ENCODE measurements at regions not wholly inside any gene's neighbourhood (a gene's known extent, or its start where the extent isn't known, plus 50 kb on each side); places are given as distances from the start of the nearest gene placed in this dataset.

DNA sequence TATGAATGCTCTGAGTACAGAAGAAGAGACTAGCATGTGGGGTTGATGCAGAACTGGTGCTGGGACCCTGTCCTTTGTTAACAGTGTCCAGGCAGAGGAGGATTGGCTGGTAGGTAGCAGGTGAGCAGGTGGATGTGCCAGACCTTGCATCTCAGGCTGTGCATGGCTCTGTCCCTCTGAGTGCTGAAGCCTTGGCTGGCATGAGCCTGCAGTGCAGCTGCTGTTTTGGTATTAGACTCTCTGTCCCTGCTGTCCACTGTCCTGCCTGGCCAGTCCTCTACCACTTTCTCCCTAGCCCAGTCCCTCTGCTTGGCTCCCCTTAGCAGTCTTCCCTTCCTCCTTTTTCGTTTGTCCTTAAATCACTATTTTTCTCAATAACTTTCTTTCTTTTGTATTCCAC is 213.6 kb upstream of the ZBED5 start:
- H3K27me3 ChIP-seq (ENCODE audit: control insufficient read depth in 2 of 2, insufficient read depth in 1 of 2, low read length in 1 of 2) = no peaks in the 10 kb centered on the region
- WGBS = 83% methylated on average over 1 of the region's 1 CpG
- H3K36me3 ChIP-seq (ENCODE audit: control insufficient read depth in 2 of 2, insufficient read depth in 2 of 2, low read length in 1 of 2) = no peaks in the 10 kb centered on the region
- H3K9me3 ChIP-seq (ENCODE audit: control insufficient read depth in 2 of 2, insufficient read depth in 1 of 2, low read length in 1 of 2) = no peaks in the 10 kb centered on the region
- peaks cover 0 to 11% of the 10 kb centered on the region in 2 donors for H3K4me1 ChIP-seq (ENCODE audit: control insufficient read depth in 2 of 2, insufficient read depth in 2 of 2, low read length in 2 of 2)
- DNase-seq (ENCODE audit: low read depth in 6 of 9, low spot score in 9 of 9) = no peak
- H3K27ac ChIP-seq (ENCODE audit: low read depth in 1 of 2, low read length in 1 of 2) = no peak overlapping the region
- H3K4me3 ChIP-seq (ENCODE audit: low read length in 2 of 2) = no peak overlapping the region

DNA sequence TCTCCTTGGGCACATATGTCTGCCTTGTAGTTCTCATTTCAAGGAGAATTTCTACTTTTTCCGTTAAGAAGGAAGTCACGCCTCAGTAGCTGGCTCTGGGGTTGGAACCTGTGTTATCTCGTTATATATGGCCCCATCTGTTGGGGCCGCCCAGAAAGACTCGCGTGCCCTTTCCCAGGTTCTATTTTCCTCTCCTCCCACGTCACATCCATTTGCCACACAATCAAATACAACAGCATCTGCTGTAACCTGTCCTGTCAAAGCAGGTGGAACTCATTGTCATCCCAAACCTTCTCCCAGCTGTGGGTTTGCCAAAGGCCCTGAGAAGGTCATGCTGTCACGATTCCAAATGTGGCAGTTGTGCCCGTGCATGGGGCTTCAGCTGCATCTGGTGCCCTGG is 213.1 kb upstream of the ZBED5 start:
- Histone ChIP-seq H3K4me3 (ENCODE audit: low read length in 2 of 2) (no peak overlapping the region), H3K36me3 (ENCODE audit: control insufficient read depth in 2 of 2, insufficient read depth in 2 of 2, low read length in 1 of 2) (no peaks in the 10 kb centered on the region), H3K27me3 (ENCODE audit: control insufficient read depth in 2 of 2, insufficient read depth in 1 of 2, low read length in 1 of 2) (no peaks in the 10 kb centered on the region), H3K27ac (ENCODE audit: low read depth in 1 of 2, low read length in 1 of 2) (no peak overlapping the region), H3K9me3 (ENCODE audit: control insufficient read depth in 2 of 2, insufficient read depth in 1 of 2, low read length in 1 of 2) (no peaks in the 10 kb centered on the region), H3K4me1 (ENCODE audit: control insufficient read depth in 2 of 2, insufficient read depth in 2 of 2, low read length in 2 of 2) (peaks cover 0 to 11% of the 10 kb centered on the region in 2 donors)
- 81% methylated on average over 9 of the region's 9 CpGs for WGBS
- no peak for DNase-seq (ENCODE audit: low read depth in 6 of 9, low spot score in 9 of 9)

DNA sequence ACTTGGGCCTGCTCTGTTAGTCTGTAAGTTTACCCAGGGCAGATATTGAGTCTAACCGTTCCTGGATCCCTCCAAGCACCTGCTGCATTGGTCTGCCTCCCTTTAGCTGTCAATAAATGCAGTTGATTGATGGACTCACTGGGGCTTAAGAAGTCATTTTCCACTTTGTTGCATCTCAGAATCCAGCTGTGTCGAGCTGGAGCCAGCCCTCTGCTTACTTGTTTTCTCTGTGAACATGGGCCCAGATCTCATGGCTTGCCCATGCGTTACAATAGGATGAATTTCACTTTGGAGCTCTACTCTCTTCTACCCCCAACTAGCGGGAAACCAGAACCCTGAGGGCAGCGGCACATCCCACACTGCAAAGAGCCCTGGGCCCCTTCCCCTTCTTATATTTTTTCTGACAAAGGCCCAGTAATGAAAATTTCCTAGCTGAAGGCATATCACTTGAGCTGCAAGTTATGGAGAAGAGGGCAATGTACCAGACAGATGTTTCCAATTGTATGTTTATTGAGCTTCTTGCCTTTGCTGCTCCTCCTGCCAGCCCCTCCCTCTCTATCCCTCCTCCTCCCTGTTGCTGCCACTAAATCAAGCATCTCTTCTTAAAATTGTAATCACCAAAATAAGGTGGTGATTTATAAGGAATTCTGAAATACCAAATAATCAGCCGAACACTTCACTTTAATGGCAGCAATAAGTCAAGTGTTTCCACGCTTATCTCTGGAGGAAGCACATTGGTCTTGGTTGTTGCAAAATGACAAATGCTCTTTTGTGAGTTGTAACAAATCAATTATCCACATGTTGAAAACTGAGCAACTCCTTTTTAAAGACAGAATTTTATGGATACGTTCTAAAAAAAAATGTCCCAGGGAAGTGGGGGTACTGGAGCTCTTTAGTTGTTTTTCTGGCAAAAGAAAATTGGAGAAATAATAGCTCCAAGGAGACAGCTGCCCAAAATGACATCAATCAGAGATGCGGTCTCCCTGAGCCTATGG is 212.3 kb upstream of the ZBED5 start:
- DNase-seq (ENCODE audit: low read depth in 6 of 9, low spot score in 9 of 9) = no peak
- 94% methylated on average over 9 of the region's 9 CpGs for WGBS
- H3K27ac ChIP-seq (ENCODE audit: low read depth in 1 of 2, low read length in 1 of 2) = no peak overlapping the region
- no peaks in the 10 kb centered on the region for H3K9me3 ChIP-seq (ENCODE audit: control insufficient read depth in 2 of 2, insufficient read depth in 1 of 2, low read length in 1 of 2)
- H3K4me1 ChIP-seq (ENCODE audit: control insufficient read depth in 2 of 2, insufficient read depth in 2 of 2, low read length in 2 of 2) = peaks cover 0 to 4% of the 10 kb centered on the region in 2 donors
- no peak overlapping the region for H3K4me3 ChIP-seq (ENCODE audit: low read length in 2 of 2)
- no peaks in the 10 kb centered on the region for H3K27me3 ChIP-seq (ENCODE audit: control insufficient read depth in 2 of 2, insufficient read depth in 1 of 2, low read length in 1 of 2)
- H3K36me3 ChIP-seq (ENCODE audit: control insufficient read depth in 2 of 2, insufficient read depth in 2 of 2, low read length in 1 of 2) = no peaks in the 10 kb centered on the region

DNA sequence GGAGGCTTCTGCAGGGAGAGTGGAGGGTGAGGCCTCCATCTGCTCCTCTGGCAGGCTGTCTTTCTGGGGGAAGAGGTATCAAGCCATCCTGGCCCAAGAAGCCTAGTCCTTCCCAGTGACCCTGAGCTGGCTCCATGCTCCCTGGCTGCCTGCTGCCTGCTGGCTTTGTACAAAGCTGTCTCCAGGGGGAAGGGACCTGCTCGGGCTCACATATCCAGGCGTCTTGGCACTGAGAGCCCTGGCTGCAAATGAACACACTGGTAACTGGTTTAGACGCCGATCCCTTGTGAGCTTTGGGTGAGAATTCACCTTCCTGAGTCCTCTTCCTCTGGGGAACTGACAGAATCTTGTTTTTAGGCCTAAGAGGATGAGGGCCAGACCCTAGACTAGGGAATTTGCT is 210.3 kb upstream of the ZBED5 start:
- no peaks in the 10 kb centered on the region for H3K9me3 ChIP-seq (ENCODE audit: control insufficient read depth in 2 of 2, insufficient read depth in 1 of 2, low read length in 1 of 2)
- H3K4me1 ChIP-seq (ENCODE audit: control insufficient read depth in 2 of 2, insufficient read depth in 2 of 2, low read length in 2 of 2) = no peaks in the 10 kb centered on the region
- no peaks in the 10 kb centered on the region for H3K36me3 ChIP-seq (ENCODE audit: control insufficient read depth in 2 of 2, insufficient read depth in 2 of 2, low read length in 1 of 2)
- H3K27ac ChIP-seq (ENCODE audit: low read depth in 1 of 2, low read length in 1 of 2) = no peak overlapping the region
- WGBS = 97% methylated on average over 4 of the region's 4 CpGs
- no peaks in the 10 kb centered on the region for H3K27me3 ChIP-seq (ENCODE audit: control insufficient read depth in 2 of 2, insufficient read depth in 1 of 2, low read length in 1 of 2)
- H3K4me3 ChIP-seq (ENCODE audit: low read length in 2 of 2) = no peak overlapping the region
- no peak for DNase-seq (ENCODE audit: low read depth in 6 of 9, low spot score in 9 of 9)

DNA sequence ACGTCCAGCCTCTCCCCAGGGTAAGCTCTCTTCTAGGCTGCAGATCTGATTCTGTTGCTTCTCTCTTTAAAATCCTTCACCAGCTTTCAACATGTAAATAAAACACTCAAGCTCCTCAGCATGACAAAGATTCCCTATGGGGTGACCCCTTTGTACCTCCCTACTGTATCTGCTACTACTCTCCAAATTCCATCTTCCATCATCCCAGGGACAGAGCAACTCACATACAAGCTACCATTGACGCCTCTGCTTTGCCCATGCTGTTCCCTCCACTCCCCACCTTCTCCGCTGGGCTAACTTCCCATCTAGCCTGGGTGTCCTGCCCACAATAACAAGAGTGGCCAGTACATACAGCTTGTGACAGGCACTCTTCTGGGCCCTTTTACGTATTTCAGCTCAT is 207.5 kb upstream of the ZBED5 start:
- Histone ChIP-seq H3K4me3 (ENCODE audit: low read length in 2 of 2) (no peak overlapping the region), H3K27ac (ENCODE audit: low read depth in 1 of 2, low read length in 1 of 2) (no peak overlapping the region), H3K27me3 (ENCODE audit: control insufficient read depth in 2 of 2, insufficient read depth in 1 of 2, low read length in 1 of 2) (no peaks in the 10 kb centered on the region), H3K36me3 (ENCODE audit: control insufficient read depth in 2 of 2, insufficient read depth in 2 of 2, low read length in 1 of 2) (no peaks in the 10 kb centered on the region), H3K9me3 (ENCODE audit: control insufficient read depth in 2 of 2, insufficient read depth in 1 of 2, low read length in 1 of 2) (no peaks in the 10 kb centered on the region), H3K4me1 (ENCODE audit: control insufficient read depth in 2 of 2, insufficient read depth in 2 of 2, low read length in 2 of 2) (no peaks in the 10 kb centered on the region)
- whole genome bisulfite sequencing = 82% methylated on average over 4 of the region's 4 CpGs
- DNase-seq (ENCODE audit: low read depth in 6 of 9, low spot score in 9 of 9) = no peak

DNA sequence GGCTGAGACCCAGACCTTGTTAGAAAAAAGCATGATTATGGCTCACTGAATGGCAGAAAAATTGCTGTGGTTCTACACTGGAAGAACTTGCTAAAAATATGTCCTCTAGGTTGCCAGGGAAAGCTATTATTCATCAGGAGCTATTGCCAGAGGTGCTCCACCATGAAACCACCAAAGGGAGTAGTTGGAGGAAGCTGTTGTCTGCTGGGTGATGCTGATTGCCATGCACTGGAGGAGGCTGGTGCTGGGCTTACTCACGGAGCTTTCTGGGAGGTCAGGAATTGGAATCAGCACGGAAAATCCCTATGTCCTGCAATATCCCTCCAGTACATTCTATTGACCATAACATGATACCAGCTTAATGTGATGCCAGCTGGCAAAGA is 199.6 kb upstream of the ZBED5 start:
- H3K4me3 ChIP-seq (ENCODE audit: low read length in 2 of 2) = no peak overlapping the region
- no peaks in the 10 kb centered on the region for H3K27me3 ChIP-seq (ENCODE audit: control insufficient read depth in 2 of 2, insufficient read depth in 1 of 2, low read length in 1 of 2)
- WGBS = 93% methylated on average over 2 of the region's 2 CpGs
- H3K9me3 ChIP-seq (ENCODE audit: control insufficient read depth in 2 of 2, insufficient read depth in 1 of 2, low read length in 1 of 2) = no peaks in the 10 kb centered on the region
- H3K4me1 ChIP-seq (ENCODE audit: control insufficient read depth in 2 of 2, insufficient read depth in 2 of 2, low read length in 2 of 2) = no peaks in the 10 kb centered on the region
- no peak overlapping the region for H3K27ac ChIP-seq (ENCODE audit: low read depth in 1 of 2, low read length in 1 of 2)
- no peaks in the 10 kb centered on the region for H3K36me3 ChIP-seq (ENCODE audit: control insufficient read depth in 2 of 2, insufficient read depth in 2 of 2, low read length in 1 of 2)
- no peak for DNase-seq (ENCODE audit: low read depth in 6 of 9, low spot score in 9 of 9)

DNA sequence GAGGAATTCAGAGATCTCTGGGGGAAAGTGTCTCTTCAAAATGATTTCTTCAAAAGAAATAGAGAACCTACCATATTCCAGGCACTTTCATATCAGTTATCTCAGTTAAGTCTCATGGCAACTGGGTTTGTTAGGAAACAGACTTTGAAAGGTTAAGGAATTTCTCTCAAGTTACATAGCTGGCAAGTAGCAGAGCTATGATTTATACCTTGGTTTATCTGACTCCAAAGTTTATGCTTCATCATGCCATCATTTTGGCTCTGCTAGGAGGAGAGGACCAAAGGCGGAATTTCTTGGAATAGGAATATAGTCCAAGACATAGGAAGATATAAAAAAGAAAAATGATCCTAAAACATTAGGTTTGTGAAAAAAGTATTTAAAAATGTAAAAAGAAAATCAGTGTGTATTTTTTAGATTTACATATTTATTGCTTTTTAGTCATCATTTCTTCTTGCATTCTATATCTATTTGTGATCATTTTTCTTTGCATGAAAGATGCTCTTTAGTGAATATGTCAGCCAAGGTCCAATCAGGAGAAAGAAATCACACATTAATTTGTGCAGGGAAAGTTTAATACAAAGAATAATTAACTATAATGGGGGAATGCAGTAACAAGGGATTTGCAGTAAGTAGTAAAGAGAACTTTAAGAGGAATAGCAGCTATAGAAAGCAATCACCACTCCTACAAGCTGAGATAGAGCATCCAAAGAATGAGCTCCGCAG is 199.1 kb upstream of the ZBED5 start:
- Histone ChIP-seq H3K4me3 (ENCODE audit: low read length in 2 of 2) (no peak overlapping the region), H3K27ac (ENCODE audit: low read depth in 1 of 2, low read length in 1 of 2) (no peak overlapping the region), H3K27me3 (ENCODE audit: control insufficient read depth in 2 of 2, insufficient read depth in 1 of 2, low read length in 1 of 2) (no peaks in the 10 kb centered on the region), H3K36me3 (ENCODE audit: control insufficient read depth in 2 of 2, insufficient read depth in 2 of 2, low read length in 1 of 2) (no peaks in the 10 kb centered on the region), H3K9me3 (ENCODE audit: control insufficient read depth in 2 of 2, insufficient read depth in 1 of 2, low read length in 1 of 2) (no peaks in the 10 kb centered on the region), H3K4me1 (ENCODE audit: control insufficient read depth in 2 of 2, insufficient read depth in 2 of 2, low read length in 2 of 2) (no peaks in the 10 kb centered on the region)
- 95% methylated on average over 2 of the region's 2 CpGs for WGBS
- no peak for DNase-seq (ENCODE audit: low read depth in 6 of 9, low spot score in 9 of 9)

DNA sequence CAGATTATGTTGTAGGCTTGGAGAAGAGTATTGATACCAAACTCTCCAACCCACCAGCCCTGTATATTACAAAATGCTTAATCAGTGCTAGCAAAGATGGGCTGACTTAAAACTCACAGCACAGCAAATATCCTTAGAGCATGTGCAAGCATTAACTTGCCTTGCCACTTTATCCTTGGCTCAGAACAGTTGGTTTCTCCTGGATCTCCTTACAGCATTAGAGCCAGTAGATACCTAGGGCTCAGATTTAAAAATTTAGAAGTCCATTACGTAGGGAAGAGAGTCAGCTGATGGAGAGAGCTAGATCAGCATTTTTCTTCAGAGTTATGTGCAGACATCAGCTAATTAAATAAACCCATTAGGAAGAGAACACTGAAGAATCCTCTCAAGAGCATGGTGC is 198.5 kb upstream of the ZBED5 start:
- 81% methylated on average over 1 of the region's 1 CpG for WGBS
- Histone ChIP-seq H3K27ac (ENCODE audit: low read depth in 1 of 2, low read length in 1 of 2) (no peak overlapping the region), H3K9me3 (ENCODE audit: control insufficient read depth in 2 of 2, insufficient read depth in 1 of 2, low read length in 1 of 2) (no peaks in the 10 kb centered on the region), H3K27me3 (ENCODE audit: control insufficient read depth in 2 of 2, insufficient read depth in 1 of 2, low read length in 1 of 2) (no peaks in the 10 kb centered on the region), H3K4me1 (ENCODE audit: control insufficient read depth in 2 of 2, insufficient read depth in 2 of 2, low read length in 2 of 2) (no peaks in the 10 kb centered on the region), H3K36me3 (ENCODE audit: control insufficient read depth in 2 of 2, insufficient read depth in 2 of 2, low read length in 1 of 2) (no peaks in the 10 kb centered on the region), H3K4me3 (ENCODE audit: low read length in 2 of 2) (no peak overlapping the region)
- DNase-seq (ENCODE audit: low read depth in 6 of 9, low spot score in 9 of 9) = no peak

DNA sequence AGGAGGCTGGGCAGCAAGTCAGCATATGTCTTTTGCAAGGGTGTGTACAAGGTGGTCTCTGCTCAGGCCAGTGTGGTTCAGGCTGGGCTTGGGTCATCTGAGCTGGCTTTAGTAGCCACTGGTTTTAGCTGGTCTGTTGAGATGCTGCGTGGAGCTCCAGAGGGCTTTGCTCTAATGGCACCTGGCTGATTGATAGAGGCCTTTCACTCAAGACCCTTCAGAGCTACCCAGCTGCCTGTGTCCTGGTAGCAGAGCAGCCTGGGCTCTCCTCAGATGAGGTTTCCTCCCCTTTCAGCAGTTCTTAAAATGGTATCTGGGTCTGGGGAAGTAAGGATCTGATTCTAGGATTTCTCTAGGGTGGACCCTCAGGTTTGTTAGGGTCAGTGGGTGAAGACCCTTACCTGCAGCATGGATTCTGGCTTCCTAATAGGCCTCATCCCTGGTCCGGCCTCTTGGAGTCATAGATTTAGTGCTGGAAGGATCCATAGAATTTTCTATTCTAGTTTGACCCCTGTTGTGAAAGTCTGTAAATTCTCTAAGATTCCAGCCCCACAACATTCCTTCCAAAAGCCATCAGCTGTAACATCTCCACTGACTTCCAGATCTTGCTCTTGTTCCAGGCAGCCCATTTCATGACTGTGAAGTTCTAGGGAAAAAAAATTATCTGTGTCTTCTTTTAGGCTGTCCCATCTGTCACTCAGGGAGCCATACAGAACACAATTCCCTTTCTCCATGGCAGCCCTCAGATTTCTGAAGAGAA is 190.2 kb upstream of the ZBED5 start:
- Histone ChIP-seq H3K4me3 (ENCODE audit: low read length in 2 of 2) (no peak overlapping the region), H3K27me3 (ENCODE audit: control insufficient read depth in 2 of 2, insufficient read depth in 1 of 2, low read length in 1 of 2) (no peaks in the 10 kb centered on the region), H3K36me3 (ENCODE audit: control insufficient read depth in 2 of 2, insufficient read depth in 2 of 2, low read length in 1 of 2) (no peaks in the 10 kb centered on the region), H3K27ac (ENCODE audit: low read depth in 1 of 2, low read length in 1 of 2) (no peak overlapping the region), H3K9me3 (ENCODE audit: control insufficient read depth in 2 of 2, insufficient read depth in 1 of 2, low read length in 1 of 2) (no peaks in the 10 kb centered on the region), H3K4me1 (ENCODE audit: control insufficient read depth in 2 of 2, insufficient read depth in 2 of 2, low read length in 2 of 2) (no peaks in the 10 kb centered on the region)
- DNase-seq (ENCODE audit: low read depth in 6 of 9, low spot score in 9 of 9) = no peak
- 75% methylated on average over 2 of the region's 2 CpGs for WGBS

Measured in thymus (tissue), 11 donors.